ENCODE measurements at regions not wholly inside any gene's neighbourhood (a gene's known extent, or its start where the extent isn't known, plus 50 kb on each side); places are given as distances from the start of the nearest gene placed in this dataset.
A peak's percentile ranks its signal among the peaks of the same experiment; 100 is the strongest.
"Not testable (repeated sequence)": the region's sequence is repeated elsewhere in the genome, so short reads cannot be mapped to it uniquely, and the experiment has no call there.

DNA sequence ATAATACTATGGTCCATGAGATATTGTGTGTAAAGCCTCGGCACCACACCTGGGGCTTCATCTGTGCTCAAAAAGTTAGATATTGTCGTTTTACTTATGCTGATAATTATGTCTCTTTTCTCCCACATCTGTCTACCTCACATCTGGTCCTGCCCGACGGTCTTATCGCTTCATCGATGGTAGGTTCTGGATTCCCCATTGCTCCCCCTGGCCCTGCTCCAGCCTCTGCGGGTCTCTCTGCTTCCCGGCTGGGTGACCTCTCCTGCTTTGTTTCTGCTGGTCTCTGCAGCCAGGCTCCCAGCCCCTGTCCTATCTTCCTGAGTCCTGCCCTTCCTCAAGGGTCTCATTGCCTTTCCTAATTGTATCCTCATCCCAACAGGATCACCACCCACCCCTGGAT lies 294.2 kb downstream of the NDUFA10 start:
- TF ChIP-seq, protein P1, sequence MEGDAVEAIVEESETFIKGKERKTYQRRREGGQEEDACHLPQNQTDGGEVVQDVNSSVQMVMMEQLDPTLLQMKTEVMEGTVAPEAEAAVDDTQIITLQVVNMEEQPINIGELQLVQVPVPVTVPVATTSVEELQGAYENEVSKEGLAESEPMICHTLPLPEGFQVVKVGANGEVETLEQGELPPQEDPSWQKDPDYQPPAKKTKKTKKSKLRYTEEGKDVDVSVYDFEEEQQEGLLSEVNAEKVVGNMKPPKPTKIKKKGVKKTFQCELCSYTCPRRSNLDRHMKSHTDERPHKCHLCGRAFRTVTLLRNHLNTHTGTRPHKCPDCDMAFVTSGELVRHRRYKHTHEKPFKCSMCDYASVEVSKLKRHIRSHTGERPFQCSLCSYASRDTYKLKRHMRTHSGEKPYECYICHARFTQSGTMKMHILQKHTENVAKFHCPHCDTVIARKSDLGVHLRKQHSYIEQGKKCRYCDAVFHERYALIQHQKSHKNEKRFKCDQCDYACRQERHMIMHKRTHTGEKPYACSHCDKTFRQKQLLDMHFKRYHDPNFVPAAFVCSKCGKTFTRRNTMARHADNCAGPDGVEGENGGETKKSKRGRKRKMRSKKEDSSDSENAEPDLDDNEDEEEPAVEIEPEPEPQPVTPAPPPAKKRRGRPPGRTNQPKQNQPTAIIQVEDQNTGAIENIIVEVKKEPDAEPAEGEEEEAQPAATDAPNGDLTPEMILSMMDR (IDR thresholded peaks at IDR 0.05; ENCODE audit: low read depth, low read length) = no peak
- Histone ChIP-seq H3K4me1 (no peaks in the 10 kb centered on the region), H3K9me3 (no peaks in the 10 kb centered on the region), H3K4me3 (ENCODE audit: low read depth, low read length) (no peak overlapping the region), H3K36me3 (no peaks in the 10 kb centered on the region), H3K27me3 (no peaks in the 10 kb centered on the region)
- DNase-seq = no peak

DNA sequence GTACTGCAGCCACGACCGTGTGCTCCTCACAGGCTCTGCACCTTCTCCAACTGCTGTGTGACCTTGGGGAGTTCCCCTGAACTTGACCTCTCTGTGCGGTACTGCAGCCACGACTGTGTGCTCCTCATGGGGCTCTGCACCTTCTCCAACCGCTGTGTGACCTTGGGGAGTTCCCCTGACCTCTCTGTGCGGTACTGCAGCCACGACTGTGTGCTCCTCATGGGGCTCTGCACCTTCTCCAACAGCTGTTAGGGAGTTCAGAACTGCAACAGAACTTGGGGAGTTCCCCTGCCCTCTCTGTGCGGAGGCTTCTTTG lies 294.6 kb downstream of the NDUFA10 start:
- not testable (repeated sequence) for H3K36me3 ChIP-seq, H3K4me1 ChIP-seq, DNase-seq

DNA sequence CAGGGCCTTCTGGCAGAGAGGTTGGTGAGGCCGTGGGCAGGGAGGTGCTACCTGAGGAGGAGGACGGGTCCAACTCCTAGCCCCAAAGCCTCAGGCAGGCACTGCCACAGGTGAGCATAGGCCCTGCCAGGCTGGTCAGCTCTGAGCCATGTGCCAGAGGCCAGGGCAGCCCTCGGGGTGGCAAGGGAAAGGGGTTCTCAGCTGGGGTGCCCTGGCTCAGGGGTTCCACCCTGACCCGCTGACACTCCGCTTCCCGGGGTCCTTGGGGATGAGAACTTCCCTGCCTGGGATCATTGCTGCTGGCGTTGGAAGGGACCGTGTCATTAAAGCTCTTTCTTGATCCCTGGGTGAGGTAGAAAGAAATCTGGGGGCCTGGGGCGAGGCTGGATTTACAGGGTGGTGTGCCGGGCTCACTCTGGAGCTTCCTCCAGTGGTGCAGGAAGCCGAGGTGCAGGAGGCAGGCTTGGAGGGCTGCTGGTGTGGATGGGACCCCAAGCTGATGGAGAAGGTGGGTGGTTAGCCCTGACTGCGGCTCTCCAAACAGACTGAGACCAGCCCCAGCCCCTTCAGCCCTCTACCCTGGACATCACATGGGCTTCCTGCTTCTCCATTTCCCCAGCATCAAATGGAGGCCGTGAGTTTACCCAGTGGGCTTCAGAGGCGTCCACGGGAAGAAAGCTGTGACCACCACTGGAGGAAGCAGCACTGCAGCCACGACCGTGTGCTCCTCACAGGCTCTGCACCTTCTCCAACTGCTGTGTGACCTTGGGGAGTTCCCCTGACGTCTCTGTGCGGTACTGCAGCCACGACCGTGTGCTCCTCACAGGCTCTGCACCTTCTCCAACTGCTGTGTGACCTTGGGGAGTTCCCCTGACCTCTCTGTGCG lies 295.2 kb downstream of the NDUFA10 start:
- Histone ChIP-seq H3K36me3 (no peaks in the 10 kb centered on the region), H3K27me3 (no peaks in the 10 kb centered on the region), H3K9me3 (no peaks in the 10 kb centered on the region), H3K4me1 (no peaks in the 10 kb centered on the region), H3K4me3 (ENCODE audit: low read depth, low read length) (no peak overlapping the region)
- TF ChIP-seq, protein P1 (IDR thresholded peaks at IDR 0.05; ENCODE audit: low read depth, low read length) = no peak
- DNase-seq = no peak

More for the DNA sequence above, 294.6 kb downstream of the NDUFA10 start:
- not testable (repeated sequence) for H3K4me3 ChIP-seq (ENCODE audit: low read depth, low read length); H3K9me3 ChIP-seq; H3K27me3 ChIP-seq

DNA sequence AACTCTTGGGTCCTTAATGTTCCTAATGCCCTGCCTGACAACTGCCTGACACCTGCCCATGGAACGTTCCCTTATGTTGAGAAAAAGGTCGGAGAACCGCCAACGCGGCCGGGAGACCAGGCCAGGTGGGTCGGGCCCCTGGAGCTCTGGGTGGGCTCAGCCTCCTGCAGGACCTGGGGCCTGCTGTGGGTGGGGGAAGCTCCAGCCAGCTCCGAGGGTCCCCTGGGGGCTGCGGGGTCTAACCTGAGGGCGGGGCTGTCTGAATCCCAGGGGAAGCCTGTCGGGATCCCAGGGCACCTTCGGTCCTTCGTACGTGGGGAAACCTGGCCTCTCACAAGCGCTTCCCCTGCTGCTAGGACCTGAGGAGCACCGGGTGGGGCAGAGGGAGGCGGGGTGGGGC lies 296.0 kb downstream of the NDUFA10 start:
- Histone ChIP-seq H3K36me3 (no peaks in the 10 kb centered on the region), H3K9me3 (no peaks in the 10 kb centered on the region), H3K27me3 (no peaks in the 10 kb centered on the region), H3K4me3 (ENCODE audit: low read depth, low read length) (no peak overlapping the region), H3K4me1 (no peaks in the 10 kb centered on the region)
- TF ChIP-seq, protein P1 (IDR thresholded peaks at IDR 0.05; ENCODE audit: low read depth, low read length) = no peak
- DNase-seq = no peak

DNA sequence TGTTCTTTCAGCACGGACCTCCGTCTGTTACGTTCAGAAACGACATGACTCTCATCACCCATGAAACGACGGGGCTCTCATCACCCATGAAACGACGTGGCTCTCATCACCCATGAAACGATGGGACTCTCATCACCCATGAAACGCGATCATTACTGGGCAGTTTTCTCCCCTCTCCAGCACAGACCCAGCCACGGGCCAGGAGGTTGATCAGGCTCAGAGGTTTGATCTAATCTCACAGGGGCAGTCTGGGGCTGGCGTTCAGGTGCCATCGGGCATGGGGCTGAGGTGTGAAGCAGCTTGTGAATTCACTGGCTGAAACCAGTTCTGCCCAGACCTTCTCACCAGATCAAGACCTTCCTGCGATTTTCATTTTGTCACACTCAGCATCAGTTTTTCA lies 296.4 kb downstream of the NDUFA10 start:
- TF ChIP-seq, protein P1 (IDR thresholded peaks at IDR 0.05; ENCODE audit: low read depth, low read length) = no peak
- no peaks in the 10 kb centered on the region for H3K4me1 ChIP-seq
- no peaks in the 10 kb centered on the region for H3K9me3 ChIP-seq
- no peaks in the 10 kb centered on the region for H3K27me3 ChIP-seq
- no peaks in the 10 kb centered on the region for H3K36me3 ChIP-seq
- DNase-seq = no peak
- no peak overlapping the region for H3K4me3 ChIP-seq (ENCODE audit: low read depth, low read length)

DNA sequence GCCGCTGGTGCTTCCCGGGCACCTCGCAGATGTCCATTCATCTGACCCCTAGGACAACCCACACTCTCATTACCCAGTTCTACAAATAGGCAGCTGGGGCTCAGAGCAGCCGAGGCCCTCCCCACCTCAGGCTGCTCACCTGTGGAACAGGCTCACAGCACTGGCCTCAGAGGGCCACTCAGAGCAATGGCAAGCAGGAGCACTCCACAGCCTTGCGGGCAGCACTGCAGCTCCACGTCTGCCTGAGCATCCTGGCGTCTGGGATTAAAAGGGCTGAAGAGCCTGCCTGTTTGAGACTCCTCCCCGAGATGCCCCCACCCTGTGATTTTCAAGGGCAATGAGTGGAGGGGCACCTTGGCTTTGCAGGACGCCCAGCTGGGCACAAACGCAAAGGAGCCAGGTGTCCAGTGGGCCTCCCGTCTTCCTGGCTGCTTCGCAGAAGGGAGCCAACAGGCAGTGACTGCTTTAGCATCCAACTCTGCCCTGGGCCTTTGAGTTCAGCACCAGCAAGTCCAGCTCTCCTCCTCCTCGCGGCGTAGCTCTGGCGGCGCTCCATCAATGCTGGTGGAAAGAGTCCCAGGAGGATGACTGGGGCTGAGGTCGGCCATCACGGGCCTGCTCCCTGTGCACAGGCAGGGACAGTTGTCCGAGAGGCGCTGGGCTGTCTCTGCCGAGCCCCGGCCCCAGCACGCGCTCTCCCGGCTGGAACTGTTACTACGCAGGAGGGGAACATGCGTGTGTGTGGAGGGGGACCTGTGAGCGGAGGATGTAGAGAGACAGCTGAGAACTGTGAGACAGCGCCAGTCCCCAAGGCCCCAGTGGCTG lies 297.2 kb downstream of the NDUFA10 start:
- Histone ChIP-seq H3K36me3 (no peaks in the 10 kb centered on the region), H3K4me3 (ENCODE audit: low read depth, low read length) (no peak overlapping the region), H3K4me1 (no peaks in the 10 kb centered on the region), H3K27me3 (no peaks in the 10 kb centered on the region), H3K9me3 (no peaks in the 10 kb centered on the region)
- TF ChIP-seq, protein P1 (IDR thresholded peaks at IDR 0.05; ENCODE audit: low read depth, low read length) = no peak
- DNase-seq = peak; percentile 30
